ENCODE measurements at regions not wholly inside any gene's neighbourhood (a gene's known extent, or its start where the extent isn't known, plus 50 kb on each side); places are given as distances from the start of the nearest gene placed in this dataset.

DNA sequence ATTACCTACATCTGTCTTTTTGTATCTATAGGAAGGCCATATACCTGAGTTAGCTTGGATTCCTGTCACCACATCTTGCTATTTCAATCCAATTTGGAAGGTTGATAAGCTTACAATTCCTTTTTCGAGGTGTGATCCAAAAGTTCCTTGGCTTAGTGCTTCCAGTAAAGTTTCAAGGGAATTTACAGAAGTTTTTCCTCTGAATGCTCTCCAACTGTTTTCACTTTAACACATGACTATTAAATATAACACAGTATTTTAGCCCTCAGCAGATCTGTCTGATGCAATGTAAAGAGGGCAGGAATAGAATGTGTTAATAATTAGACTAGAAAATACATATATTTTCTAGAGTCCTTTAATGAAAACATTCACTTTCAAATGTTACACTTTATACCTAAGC lies 171.4 kb downstream of the DKK1 start:
- H3K36me3 Mint-ChIP-seq (ENCODE audit: low read depth): no peaks in the 10 kb centered on the region
- POLR2A ChIA-PET: no interaction called here
- no peaks in the 10 kb centered on the region for H3K9me3 Mint-ChIP-seq
- H3K4me3 Mint-ChIP-seq: no peak overlapping the region
- no peaks in the 10 kb centered on the region for H3K27me3 Mint-ChIP-seq
- intact Hi-C loops (cut with micrococcal nuclease): no loop called here
- CTCF ChIA-PET: interaction anchor here (4.3 kb wide), 1 partner anchor 177 kb away, joined by 27 read pairs; no protein-coding TSS in a partner anchor
- no peaks in the 10 kb centered on the region for H3K4me1 Mint-ChIP-seq (ENCODE audit: low read depth)
- no peak for ATAC-seq
- no peak overlapping the region for H3K27ac Mint-ChIP-seq
- DNase-seq: no peak
- TF ChIP-seq, protein P1, sequence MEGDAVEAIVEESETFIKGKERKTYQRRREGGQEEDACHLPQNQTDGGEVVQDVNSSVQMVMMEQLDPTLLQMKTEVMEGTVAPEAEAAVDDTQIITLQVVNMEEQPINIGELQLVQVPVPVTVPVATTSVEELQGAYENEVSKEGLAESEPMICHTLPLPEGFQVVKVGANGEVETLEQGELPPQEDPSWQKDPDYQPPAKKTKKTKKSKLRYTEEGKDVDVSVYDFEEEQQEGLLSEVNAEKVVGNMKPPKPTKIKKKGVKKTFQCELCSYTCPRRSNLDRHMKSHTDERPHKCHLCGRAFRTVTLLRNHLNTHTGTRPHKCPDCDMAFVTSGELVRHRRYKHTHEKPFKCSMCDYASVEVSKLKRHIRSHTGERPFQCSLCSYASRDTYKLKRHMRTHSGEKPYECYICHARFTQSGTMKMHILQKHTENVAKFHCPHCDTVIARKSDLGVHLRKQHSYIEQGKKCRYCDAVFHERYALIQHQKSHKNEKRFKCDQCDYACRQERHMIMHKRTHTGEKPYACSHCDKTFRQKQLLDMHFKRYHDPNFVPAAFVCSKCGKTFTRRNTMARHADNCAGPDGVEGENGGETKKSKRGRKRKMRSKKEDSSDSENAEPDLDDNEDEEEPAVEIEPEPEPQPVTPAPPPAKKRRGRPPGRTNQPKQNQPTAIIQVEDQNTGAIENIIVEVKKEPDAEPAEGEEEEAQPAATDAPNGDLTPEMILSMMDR (IDR thresholded peaks at IDR 0.05): no peak

DNA sequence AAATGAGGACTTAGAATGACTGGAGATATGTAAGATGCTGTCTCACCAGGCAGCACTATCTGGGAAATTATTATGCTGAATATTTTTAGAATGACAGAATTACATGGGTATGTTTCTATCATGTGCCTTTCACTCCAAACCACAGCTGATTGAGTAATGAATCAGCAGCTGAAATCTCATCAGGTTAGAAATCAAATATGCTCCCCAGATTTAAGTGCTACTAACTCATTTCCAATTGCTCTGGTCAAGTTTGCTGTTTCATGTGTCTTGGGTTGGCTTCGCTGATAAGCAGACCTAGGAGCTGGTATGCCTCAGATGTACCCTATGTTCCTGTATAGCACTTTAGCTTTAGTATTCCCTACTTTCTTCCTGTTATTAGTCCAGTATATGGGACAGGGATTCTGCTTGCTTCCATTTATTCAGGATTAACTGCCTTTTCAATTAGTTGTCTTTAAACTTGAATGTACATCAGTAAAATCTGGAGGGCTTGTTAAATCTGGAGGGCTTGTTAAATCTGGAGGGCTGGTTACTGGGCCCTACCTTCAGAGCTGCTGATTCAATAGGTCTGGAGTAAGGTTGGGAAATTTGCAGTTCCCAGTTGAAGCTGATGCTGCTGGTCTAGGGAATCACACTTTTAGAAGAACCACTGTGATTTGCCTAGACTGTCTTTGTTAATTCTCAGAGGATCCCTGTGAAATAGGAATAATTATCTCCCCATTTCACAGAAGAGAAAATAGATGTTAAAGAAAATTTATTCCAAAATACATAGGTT lies 172.9 kb downstream of the DKK1 start:
- no peaks in the 10 kb centered on the region for H3K4me1 Mint-ChIP-seq (ENCODE audit: low read depth)
- H3K9me3 Mint-ChIP-seq: no peaks in the 10 kb centered on the region
- TF ChIP-seq, protein P1 (IDR thresholded peaks at IDR 0.05): no peak
- POLR2A ChIA-PET: no interaction called here
- intact Hi-C loops (cut with micrococcal nuclease): no loop called here
- H3K4me3 Mint-ChIP-seq: no peak overlapping the region
- no peak for DNase-seq
- ATAC-seq: no peak
- no peak overlapping the region for H3K27ac Mint-ChIP-seq
- H3K36me3 Mint-ChIP-seq (ENCODE audit: low read depth): no peaks in the 10 kb centered on the region
- CTCF ChIA-PET: interaction anchor here (4.3 kb wide), 1 partner anchor 179 kb away, joined by 27 read pairs; no protein-coding TSS in a partner anchor
- H3K27me3 Mint-ChIP-seq: no peaks in the 10 kb centered on the region

DNA sequence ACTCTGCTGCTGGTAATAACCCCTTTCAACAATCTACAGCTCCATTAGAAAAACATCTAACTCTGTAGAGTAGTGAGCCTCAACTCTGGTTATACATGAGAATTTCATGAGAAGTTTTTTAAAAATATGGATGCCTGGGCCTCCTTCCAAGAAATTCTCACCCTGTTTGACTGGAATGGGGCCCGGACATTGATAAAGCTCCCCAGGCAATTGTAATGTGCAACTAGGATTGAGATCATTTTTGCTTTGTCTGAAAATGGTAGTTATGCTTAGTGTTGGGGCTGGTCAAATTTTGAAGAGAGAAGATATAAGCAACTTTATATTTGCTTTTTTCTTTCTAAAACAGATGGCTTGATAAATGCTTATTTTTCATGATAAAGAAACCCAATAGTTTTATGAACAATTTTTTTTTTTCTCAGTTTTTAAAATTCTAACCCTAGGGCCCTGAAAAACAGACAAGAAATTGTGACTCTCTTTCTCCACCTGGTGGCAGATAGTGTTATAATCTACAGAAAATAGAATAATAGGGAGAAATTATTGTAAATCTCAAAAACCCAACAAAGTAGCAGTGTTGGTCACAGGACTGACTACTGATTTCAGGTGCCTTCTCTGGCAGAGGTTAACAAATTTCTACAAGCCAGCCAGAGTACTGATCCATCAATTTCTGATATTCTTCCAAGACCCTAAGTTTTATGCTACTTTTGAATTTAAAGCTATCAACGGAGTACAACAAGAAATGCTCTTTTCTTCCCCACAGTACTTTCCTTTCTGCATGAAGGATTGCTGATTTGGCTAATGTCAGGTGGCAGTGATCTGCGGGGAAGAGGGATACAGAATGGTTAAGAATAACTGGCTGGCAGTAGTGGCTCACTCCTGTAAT lies 174.8 kb downstream of the DKK1 start:
- intact Hi-C loops (cut with micrococcal nuclease): loop anchor here (2.0 kb wide), 1 partner anchor 180 kb away; no protein-coding TSS in a partner anchor
- H3K9me3 Mint-ChIP-seq: no peaks in the 10 kb centered on the region
- CTCF ChIA-PET: interaction anchor here (0.9 to 4.3 kb wide), 2 partner anchors 181 to 322 kb away, joined by 3 to 27 read pairs; no protein-coding TSS in a partner anchor

DNA sequence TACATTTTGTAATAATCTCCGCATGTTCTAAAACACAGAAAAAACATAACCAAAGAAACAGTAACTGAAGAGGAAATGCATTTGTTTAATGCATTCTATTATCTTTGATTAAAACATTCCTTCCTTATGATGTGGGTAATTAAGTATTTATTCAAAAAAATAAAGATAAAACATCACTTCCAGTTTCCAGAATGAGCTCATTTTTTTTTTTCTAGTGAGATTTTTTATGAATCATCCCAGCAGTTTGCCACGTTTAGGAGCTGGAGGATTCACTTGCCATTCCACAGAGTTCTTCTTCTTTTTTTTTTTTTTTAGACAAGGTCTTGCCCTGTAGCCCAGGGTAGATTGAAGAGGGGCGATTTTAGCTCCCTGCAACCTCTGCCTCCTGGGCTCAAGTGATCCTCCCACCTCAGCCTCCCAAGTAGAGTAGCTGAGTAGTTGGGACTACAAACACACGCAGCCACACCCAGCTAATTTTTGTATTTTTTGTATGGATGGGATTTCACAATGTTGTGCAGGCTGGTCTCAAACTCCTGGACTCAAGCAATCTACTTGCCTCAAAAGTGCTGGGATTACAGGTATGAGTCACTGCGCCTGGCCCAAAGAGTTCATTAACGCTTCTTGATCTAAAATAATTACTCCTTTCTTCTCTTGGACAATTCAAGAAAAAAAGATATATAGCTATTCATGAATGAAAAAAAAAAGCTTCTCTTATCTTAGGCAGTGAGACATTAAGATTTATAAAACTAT lies 177.3 kb downstream of the DKK1 start:
- Mint-ChIP-seq H3K4me3 (no peak overlapping the region), H3K9me3 (no peaks in the 10 kb centered on the region), H3K27ac (no peak overlapping the region), H3K4me1 (ENCODE audit: low read depth) (no peaks in the 10 kb centered on the region), H3K27me3 (no peaks in the 10 kb centered on the region), H3K36me3 (ENCODE audit: low read depth) (no peaks in the 10 kb centered on the region)
- CTCF ChIA-PET: no interaction called here
- ATAC-seq: no peak
- TF ChIP-seq, protein P1 (IDR thresholded peaks at IDR 0.05): no peak
- intact Hi-C loops (cut with micrococcal nuclease): no loop called here
- no peak for DNase-seq
- POLR2A ChIA-PET: no interaction called here

More for the DNA sequence above, 174.8 kb downstream of the DKK1 start:
- TF ChIP-seq, protein P1 (IDR thresholded peaks at IDR 0.05): peak; percentile 46
- H3K4me3 Mint-ChIP-seq: no peak overlapping the region
- ATAC-seq (no peak), DNase-seq (no peak)
- H3K27ac Mint-ChIP-seq: no peak overlapping the region
- H3K4me1 Mint-ChIP-seq (ENCODE audit: low read depth): no peaks in the 10 kb centered on the region
- H3K36me3 Mint-ChIP-seq (ENCODE audit: low read depth): no peaks in the 10 kb centered on the region
- no peaks in the 10 kb centered on the region for H3K27me3 Mint-ChIP-seq
- POLR2A ChIA-PET: no interaction called here

Data from activated CD8-positive, alpha-beta T cell treated with anti-CD3 and anti-CD28 coated beads for 36 hours (primary cell).